Stomach (tissue), 4 donors: ENCODE measurements at regions not wholly inside any gene's neighbourhood (a gene's known extent, or its start where the extent isn't known, plus 50 kb on each side); places are given as distances from the start of the nearest gene placed in this dataset.

ENCODE experiments used
- POLR2A ChIP-seq, 4 donors: fragments of 450-650 bp; IDR thresholded peaks; one replicate each; pipeline ENCODE4 v1.6.1; 2016; ENCODE audit warnings: antibody characterized with exemption in 4 of 4, control low read depth in 2 of 4, mild to moderate bottlenecking in 1 of 4, moderate library complexity in 1 of 4
- POLR2AphosphoS5 ChIP-seq, 3 donors: sonication (generic); formaldehyde crosslinking; IDR thresholded peaks; one replicate each; pipeline ENCODE4 v1.6.1; 2016; ENCODE audit warnings: antibody characterized with exemption in 3 of 3

GRCh38 chrX:45852884-45853283, 652.2 kb upstream of the DIPK2B start:
- TF ChIP-seq POLR2A (IDR thresholded peaks at IDR 0.05) (no peak), POLR2AphosphoS5 (IDR thresholded peaks at IDR 0.05) (no peak)
